Endothelial cell (in vitro differentiated cells): ENCODE measurements at regions not wholly inside any gene's neighbourhood (a gene's known extent, or its start where the extent isn't known, plus 50 kb on each side); places are given as distances from the start of the nearest gene placed in this dataset.

Experiments used
- DNase-seq: peaks from one replicate; pipeline ENCODE4 v3.0.0; 2021; ENCODE audit warnings: low spot score
- H3K27ac Mint-ChIP-seq: one replicate; pipeline ENCODE4 v1.8.0; 2021; ENCODE audit warnings: mixed read lengths, inconsistent platforms; ENCODE audit not compliant: unreplicated experiment
- H3K27me3 Mint-ChIP-seq: one replicate; pipeline ENCODE4 v1.8.0; 2021; ENCODE audit warnings: mild to moderate bottlenecking, moderate library complexity, mixed read lengths, inconsistent platforms; ENCODE audit not compliant: unreplicated experiment
- H3K36me3 Mint-ChIP-seq: one replicate; pipeline ENCODE4 v1.8.0; 2021; ENCODE audit warnings: mild to moderate bottlenecking, low read depth, mixed read lengths, inconsistent platforms; ENCODE audit not compliant: unreplicated experiment
- H3K4me1 Mint-ChIP-seq: one replicate; pipeline ENCODE4 v1.8.0; 2021; ENCODE audit warnings: mild to moderate bottlenecking, mixed read lengths, inconsistent platforms; ENCODE audit not compliant: unreplicated experiment
- H3K4me3 Mint-ChIP-seq: one replicate; pipeline ENCODE4 v1.8.0; 2021; ENCODE audit warnings: mild to moderate bottlenecking, mixed read lengths, inconsistent platforms; ENCODE audit not compliant: unreplicated experiment
- H3K9me3 Mint-ChIP-seq: one replicate; pipeline ENCODE4 v1.8.0; 2021; ENCODE audit warnings: mixed read lengths, inconsistent platforms; ENCODE audit not compliant: unreplicated experiment
- TF ChIP-seq, protein P1 (sequence below): fragments of 200-600 bp; sonication (generic); IDR thresholded peaks from one replicate; pipeline ENCODE4 v1.5.0; 2021; ENCODE audit warnings: antibody characterized with exemption; ENCODE audit not compliant: unreplicated experiment

DNA sequence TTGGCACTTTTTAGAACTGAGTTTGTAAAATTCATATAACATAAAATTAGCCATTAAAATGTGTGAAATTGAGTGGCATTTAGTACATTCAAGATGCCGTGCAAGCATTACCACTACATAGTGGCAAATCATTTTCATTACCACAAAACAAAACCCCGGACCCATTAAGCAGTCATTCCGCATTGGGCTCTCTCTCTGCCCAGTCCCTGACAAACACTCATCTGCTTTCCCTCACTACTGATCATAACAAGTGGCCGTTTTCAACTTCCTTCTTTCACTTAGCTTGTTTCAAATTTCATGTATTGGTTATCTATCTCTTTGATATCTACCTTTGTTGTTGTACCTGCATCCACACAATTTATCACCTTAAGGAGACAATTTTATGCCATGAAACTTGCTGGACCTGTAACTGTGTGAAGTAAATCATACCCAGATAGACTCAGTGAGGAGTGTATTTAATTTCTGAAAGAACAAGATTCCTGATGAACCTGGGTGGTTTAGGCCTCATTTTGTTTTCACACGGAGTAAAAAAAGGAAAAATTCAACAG is 202.1 kb downstream of the OR13H1 start:
- peaks cover 2% of the 10 kb centered on the region for H3K27me3 Mint-ChIP-seq
- DNase-seq = no peak
- no peaks in the 10 kb centered on the region for H3K9me3 Mint-ChIP-seq
- H3K27ac Mint-ChIP-seq = no peak overlapping the region
- no peak overlapping the region for H3K4me3 Mint-ChIP-seq
- TF ChIP-seq, protein P1, sequence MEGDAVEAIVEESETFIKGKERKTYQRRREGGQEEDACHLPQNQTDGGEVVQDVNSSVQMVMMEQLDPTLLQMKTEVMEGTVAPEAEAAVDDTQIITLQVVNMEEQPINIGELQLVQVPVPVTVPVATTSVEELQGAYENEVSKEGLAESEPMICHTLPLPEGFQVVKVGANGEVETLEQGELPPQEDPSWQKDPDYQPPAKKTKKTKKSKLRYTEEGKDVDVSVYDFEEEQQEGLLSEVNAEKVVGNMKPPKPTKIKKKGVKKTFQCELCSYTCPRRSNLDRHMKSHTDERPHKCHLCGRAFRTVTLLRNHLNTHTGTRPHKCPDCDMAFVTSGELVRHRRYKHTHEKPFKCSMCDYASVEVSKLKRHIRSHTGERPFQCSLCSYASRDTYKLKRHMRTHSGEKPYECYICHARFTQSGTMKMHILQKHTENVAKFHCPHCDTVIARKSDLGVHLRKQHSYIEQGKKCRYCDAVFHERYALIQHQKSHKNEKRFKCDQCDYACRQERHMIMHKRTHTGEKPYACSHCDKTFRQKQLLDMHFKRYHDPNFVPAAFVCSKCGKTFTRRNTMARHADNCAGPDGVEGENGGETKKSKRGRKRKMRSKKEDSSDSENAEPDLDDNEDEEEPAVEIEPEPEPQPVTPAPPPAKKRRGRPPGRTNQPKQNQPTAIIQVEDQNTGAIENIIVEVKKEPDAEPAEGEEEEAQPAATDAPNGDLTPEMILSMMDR = no peak
- peaks cover 21% of the 10 kb centered on the region for H3K36me3 Mint-ChIP-seq
- H3K4me1 Mint-ChIP-seq = no peaks in the 10 kb centered on the region

DNA sequence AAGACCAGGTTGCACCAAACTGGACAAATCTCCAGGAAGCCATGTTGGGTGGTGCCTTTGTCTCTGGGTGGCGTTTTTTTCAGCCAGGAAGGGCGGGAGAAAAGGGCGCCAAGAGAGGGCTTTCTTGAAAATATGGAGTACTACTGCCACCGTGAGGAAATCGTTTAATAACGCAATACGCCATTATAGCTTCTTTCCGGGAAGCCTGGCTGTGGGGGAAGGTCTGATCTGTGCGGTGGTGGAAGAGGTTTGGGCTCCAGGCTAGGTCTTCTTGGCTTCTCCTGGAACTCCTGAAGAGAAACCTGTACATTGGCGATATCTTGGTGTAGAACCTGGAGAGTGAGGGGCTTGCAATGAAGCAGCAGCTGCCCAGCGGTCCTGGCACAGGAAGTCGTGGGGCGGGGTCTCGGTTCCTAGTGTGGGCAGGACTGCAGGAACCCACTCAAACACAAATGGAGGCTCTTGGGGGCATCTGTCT is 202.7 kb downstream of the OR13H1 start:
- H3K4me3 Mint-ChIP-seq = no peak overlapping the region
- H3K4me1 Mint-ChIP-seq = no peaks in the 10 kb centered on the region
- no peak overlapping the region for H3K27ac Mint-ChIP-seq
- DNase-seq = no peak
- TF ChIP-seq, protein P1 = no peak
- H3K36me3 Mint-ChIP-seq = peaks cover 19% of the 10 kb centered on the region
- H3K9me3 Mint-ChIP-seq = no peaks in the 10 kb centered on the region
- H3K27me3 Mint-ChIP-seq = no peaks in the 10 kb centered on the region

DNA sequence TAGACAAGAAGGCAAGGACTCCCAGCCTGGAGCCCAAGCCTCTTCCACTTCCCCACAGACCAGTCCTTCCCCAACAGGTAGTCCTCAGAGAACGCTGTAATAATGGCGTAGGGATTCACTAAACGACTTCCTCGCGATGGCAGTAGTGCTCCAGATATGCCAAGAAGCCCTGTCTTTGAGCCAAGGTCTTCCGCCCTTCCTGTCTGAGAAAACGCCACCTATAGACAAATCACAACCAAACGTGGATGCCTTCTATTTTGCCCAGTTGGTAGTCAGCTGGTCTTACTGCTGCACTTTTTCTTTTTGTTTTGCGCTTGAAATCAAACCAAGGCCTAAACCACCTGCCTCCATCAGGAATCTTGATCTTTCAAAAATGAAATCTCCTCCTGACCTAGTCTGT is 203.3 kb downstream of the OR13H1 start:
- no peak for DNase-seq

DNA sequence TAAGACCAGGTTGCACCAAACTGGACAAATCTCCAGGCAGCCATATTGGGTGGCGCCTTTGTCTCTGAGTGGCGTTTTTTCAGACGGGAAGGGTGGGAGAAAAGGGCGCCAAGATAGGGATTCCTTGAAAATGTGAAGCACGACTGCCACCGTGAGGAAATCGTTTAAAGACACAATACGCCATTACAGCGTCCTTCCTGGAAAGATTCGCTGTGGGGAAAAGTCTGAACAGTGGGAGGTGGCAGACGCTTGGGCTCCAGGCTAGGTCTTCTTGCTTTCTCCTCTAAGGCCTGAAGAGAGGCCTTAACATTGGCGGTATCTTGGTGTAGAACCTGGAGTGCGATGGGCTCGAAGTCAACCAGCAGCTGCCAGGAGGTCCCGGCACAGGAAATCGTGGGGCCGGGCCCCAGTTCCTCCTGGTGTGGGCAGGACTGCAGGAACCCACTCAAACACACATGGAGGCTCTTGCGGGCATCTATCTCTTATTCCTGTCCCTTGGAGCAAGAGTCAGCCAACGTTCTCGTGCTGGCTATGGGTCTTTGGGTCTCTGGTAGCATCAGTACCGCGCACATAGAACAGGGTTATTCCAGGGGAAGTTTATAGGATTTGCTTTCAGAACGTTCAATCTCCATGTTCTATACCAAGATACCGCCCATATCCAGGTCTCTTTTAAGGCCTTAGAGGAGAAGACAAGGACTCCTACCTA is 208.8 kb downstream of the OR13H1 start:
- no peak for DNase-seq
- TF ChIP-seq, protein P1 = no peak
- no peak overlapping the region for H3K4me3 Mint-ChIP-seq
- H3K36me3 Mint-ChIP-seq = peaks cover 11% of the 10 kb centered on the region
- H3K27ac Mint-ChIP-seq = no peak overlapping the region
- H3K27me3 Mint-ChIP-seq = no peaks in the 10 kb centered on the region
- no peaks in the 10 kb centered on the region for H3K9me3 Mint-ChIP-seq
- no peaks in the 10 kb centered on the region for H3K4me1 Mint-ChIP-seq

More for the DNA sequence above, 203.3 kb downstream of the OR13H1 start:
- no peaks in the 10 kb centered on the region for H3K27me3 Mint-ChIP-seq
- no peak overlapping the region for H3K27ac Mint-ChIP-seq
- no peaks in the 10 kb centered on the region for H3K9me3 Mint-ChIP-seq
- H3K4me3 Mint-ChIP-seq = no peak overlapping the region
- no peaks in the 10 kb centered on the region for H3K4me1 Mint-ChIP-seq
- TF ChIP-seq, protein P1 = no peak
- H3K36me3 Mint-ChIP-seq = peaks cover 19% of the 10 kb centered on the region

DNA sequence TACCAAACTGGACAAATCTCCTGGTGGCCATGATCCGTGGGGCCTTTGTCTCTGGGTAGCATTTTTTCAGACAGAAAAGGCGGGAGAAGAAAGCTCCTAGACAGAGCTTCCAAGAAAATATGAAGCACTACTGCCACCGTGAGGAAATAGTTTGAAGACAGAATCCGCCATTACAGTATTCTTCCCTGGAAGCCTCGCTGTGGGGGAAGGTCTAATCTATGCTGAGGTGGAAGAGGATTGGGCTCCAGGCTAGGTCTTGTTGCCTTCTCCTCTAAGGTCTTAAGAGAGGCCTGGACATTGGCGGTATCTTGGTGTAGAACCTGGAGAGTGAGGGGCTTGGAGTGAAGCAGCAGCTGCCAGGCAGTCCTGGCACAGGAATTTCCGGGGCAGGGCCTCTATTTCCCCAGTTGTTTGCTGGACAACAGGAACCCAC is 218.9 kb downstream of the OR13H1 start:
- Mint-ChIP-seq H3K27me3 (peaks cover 1% of the 10 kb centered on the region), H3K4me1 (no peaks in the 10 kb centered on the region), H3K36me3 (peaks cover 4% of the 10 kb centered on the region), H3K4me3 (no peak overlapping the region), H3K9me3 (no peaks in the 10 kb centered on the region), H3K27ac (no peak overlapping the region)
- TF ChIP-seq, protein P1 = no peak
- DNase-seq = peak; percentile 3
